ENCODE measurements at regions not wholly inside any gene's neighbourhood (a gene's known extent, or its start where the extent isn't known, plus 50 kb on each side); places are given as distances from the start of the nearest gene placed in this dataset.
"Not testable (repeated sequence)": the region's sequence is repeated elsewhere in the genome, so short reads cannot be mapped to it uniquely, and the experiment has no call there.

DNA sequence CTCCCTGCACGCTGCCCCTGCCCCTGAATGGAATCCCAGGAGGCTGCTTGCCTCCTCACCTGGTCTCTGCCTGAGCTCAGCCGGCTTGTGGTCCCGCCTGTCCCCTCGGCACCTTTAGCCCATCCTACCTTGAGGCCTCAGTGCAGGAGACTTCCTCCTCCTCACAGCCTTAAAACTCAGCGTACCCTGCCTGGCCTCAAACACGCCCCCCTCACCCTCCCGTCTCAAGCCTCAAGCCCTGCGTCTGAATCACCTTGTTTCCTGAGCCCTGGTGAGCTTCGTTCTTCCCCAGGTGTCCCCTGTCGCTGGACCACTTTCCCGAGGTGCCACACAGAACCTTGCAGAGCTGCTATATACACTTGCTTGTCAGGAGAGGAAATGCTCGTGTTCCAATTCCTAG, 110.2 kb upstream of the SPIN1 start:
- DNase-seq = no peak

DNA sequence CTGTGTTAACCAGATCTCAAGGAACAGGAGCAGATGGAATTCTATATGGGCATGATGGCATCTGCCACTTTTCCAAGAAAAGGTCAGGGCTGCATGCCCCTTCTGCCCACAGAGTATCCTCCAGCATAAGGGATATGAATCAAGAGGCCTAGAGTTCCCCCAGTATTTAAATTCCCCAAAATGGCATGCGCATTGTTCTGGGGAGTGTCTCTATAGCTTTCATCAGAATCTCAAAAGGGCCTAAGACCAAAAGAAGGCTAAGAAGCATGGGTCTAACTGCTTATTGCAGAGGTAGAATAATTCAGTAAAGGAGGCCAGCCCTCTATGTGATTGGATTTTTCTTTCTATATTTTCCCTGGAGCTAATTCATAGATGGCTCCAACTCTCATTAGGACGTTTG, 114.2 kb upstream of the SPIN1 start:
- no peak for DNase-seq

DNA sequence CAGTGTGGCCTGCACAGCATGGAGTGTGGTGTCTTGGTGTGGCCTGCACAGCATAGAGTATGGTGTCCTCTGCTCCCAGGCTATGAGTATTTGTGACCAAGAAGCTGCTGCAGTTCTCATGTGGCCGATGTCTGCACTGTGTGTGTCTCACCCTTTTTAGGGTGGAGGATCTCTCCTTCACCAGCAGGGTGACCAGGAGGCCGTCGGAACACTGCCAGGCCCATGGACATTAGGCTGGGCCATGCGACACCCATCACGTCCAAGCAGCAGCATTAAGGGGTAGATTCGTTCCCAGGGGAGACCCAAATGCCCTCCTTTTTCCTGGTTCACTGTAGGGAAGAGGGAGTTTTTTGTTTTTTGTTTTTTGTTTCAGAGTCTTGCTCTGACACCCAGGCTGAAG, 115.3 kb upstream of the SPIN1 start:
- DNase-seq = no peak

DNA sequence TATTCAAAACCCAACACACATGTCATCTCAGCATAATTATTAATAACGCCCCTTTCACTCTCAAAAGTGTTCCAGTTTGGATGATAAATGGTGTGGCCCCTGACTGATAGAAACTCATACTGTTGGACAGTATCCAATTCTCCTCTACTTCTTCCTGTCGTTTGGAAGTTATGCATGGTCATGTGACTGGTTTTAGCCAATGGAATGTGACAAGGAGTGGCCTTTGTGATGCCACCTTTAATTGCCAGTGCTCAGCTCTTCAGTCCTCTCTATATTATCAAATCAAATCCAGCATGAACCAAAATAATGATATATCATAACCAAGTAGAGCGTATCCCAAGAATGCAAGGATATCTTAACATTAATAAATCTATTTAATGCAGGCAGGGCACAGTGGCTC, 117.8 kb upstream of the SPIN1 start:
- no peak for DNase-seq

DNA sequence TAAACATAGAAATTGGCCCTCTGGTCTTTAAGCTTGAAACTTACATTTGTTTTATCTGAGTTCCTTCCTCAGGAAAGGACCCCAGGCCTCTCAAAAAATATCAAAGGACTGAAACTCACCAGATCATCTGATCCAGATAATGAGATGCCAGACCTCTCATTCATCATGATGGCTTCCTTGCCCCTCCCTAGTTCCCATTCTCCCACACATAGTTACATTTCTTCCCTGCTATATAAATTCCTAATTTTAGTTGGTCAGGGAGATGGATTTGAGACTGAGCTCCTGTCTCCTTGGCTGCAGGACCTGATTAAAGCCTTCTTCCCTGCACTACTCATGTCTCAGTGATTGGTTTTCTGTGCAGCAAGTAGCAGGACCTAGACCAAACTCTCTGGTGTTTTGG, 119.4 kb upstream of the SPIN1 start:
- no peak for DNase-seq

DNA sequence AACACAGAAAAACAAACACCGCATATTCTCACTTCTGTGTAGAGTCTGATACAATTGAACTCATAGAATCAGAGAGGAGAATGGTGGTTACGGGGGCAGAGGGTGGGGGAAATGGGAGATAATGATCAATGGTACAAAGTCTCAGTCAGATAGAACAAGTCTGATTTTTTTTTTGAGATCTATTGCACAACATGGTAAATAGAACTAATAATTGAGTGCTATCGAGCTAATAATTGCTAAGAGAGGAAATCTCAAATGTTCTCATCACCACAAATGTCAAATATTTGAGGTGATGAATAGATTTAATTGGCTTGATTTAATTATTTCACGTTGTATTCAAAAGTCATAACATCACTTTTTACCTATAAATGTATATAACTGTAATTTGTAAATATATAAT, 121.0 kb upstream of the SPIN1 start:
- DNase-seq = no peak

DNA sequence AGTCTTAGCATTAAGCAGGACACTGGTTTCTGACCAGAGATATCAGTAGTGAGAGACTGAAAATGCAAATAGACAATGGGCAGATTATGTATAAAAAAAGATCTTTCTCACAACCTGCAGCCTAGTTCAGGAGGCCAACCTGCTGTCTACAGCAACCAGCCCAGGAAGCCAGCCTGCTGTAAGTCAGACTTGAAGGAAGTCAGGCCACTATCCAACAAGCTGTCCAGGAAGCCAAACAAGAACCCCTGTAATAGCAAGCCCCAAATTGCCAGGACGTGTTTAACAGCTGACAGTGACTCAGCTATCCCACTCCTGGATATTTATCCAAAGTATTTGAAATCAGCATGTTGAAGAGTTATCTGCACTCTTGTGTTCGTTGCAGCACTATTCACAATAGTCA, 121.8 kb upstream of the SPIN1 start:
- no peak for DNase-seq

DNA sequence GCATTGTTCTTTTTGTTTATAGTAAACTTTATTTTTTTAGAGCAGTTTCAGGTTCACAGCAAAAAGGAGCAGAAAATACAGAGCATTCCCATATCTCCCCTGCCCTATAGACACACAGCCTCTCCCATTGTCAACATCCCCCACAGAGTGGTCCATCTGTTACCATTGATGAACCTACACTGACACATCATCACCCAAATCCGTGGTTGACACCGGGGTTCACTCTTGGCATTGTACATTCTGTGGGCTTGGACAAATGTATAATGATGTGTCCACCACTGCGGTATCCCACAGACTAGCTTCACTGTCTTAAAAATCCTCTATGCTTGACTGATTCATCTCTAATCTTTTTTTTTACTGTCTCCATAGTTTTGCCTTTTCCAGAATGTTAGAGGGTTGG, 120.7 kb upstream of the SPATA31C2 start:
- no peak for DNase-seq

DNA sequence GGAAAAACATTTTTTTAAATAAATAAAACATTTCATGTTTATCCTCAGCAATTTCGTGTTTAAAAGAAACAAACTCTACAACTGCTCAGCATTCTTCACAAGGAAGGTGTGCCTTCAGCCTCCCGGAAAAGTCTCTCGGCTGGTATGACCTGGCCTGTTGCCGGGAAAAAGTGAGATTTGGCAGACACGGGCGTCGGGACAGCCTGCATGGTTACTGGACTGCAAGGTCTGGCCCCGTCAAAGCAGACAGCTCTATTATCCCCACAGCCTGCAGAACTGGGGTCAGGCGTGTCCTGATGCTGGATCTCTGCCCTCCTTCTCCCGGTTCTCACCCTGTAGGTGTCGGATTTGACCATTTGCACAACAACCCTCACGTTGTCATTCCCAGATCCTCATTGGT, 120.3 kb upstream of the SPATA31C2 start:
- DNase-seq = no peak

DNA sequence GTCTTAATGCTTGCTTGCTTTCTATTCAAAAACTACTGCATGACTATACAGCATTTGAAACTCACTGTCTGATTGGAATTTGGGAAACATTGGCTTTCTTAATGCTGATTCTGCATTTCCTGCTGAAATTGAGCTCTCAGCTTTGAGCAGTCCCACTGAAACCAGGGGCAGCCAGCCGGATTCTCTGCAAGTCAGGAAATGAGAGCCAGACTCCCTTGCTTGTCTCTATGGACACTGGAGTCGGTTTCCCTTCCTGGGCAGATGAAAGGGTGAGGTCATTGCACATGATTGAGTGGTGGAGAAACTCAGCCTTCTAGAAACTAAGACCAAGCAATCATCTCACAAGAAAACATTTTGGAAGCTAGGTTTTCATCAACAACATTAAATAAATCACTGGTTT, 119.7 kb upstream of the SPATA31C2 start:
- no peak for DNase-seq

DNA sequence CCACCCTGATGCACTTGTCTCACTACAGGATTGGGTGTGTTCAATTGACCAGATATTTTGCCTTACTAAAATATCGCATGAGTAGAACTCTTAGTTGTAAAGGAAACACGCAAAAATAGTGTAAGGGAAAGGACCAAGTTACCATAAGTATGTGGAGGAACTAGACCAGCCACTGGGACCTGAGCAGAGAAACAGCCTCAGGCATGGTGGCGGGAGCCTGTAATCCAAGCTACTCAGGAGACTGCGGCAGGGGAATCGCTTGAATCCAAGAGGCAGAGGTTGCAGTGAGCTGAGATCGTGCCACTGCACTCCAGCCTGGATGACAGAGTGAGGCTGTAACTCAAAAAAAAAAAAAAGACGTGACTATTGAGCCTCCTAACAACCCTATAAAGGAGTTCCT, 117.9 kb upstream of the SPATA31C2 start:
- DNase-seq = no peak

DNA sequence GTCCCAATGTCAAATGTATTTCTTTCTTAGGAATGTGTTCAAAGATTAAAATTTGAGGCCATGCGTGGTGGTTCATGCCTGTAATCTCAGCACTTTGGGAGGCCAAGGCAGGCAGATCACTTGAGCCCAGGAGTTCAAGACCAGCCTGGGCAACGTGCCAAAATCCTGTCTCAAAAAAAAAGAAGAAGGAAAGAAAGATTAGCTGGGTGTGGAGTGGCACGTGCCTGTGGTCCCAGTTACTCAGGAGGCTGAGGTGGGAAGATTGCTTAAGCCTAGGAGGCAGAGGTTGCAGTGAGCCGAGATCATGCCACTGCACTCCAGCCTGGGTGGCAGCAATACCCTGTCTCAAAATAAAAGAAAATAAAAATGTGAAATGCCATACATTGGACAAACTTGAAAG, 117.5 kb upstream of the SPATA31C2 start:
- not testable (repeated sequence) for DNase-seq

DNA sequence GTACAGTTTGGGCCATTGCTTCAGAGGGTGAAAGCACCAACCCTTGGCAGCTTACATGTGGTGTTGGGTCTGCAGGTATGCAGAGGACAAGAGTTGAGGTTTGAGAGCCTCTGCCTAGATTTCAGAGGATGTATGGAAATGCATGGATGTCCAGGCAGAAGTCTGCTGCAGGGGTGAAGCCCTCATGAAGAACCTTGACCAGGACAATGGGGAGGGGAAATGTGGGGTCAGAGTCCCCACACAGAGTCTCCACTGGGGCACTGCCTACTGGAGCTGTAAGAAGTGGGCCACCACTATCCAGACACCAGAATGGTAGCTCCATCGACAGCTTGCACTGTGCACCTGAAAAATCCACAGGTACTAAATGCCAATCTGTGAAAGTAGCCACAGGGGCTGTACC, 113.6 kb upstream of the SPATA31C2 start:
- no peak for DNase-seq

DNA sequence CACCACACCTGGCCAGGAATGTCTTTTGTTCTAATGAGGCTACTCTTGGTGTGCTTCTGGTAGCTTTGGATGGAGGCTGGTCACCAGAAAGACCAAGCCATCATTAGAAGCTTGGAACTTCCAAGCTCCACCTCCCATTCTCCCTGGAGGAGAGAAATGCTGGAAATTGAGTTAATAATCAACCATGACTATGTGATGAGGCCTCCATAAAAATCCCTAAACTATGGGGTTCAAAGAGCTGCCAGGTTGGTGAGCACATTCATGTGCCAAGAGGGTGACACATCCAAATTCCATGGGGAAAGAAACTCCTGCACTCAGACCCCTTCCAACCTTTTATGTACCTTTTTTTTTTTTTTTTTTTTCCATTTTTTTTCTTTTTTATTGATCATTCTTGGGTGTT, 105.5 kb upstream of the SPATA31C2 start:
- DNase-seq = no peak

DNA sequence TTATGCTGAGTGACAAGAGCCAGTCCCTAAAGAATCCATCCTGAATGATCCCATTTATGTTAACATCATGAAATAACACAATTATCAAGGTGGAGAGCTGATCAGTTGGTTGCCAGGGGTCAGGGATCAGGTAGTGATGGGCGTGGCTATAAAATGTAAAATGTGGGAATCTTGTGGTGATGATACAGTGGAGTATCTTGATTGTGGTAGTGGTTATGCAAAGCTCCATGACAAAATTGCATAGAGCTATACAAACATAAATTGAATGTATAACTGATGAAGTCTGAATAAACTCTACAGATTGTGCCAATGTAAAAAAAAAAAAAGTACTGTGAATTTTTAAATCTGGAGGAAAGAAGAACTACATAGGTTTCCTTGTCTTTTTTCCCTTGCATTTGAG, 104.6 kb upstream of the SPATA31C2 start:
- DNase-seq = no peak

DNA sequence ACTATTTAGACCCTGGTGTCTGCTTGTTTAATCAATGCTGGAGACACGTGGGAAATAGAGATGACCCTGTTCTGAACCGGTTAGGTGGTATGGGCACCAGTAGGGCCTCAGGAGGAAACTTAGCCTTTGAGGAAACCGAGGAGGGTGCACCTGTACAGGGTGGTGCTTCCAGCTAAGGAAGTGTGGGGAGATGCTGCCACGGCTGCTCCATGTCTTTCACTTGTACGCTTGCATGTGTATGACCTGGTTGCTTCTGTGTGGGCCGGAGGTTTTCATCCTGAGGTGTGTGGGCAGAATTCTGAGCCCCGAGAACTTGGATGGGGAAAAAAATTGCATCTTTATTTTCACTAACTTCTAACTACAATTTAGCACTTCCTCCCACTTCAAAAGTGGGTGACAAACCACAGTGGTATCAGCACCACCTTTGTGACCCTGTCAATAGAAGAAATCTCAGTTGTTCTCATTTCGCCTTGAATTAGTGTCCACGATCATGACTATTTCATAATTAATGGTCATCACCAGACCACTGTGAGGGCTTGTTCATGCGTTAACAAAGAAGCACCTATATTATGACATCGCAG, 99.8 kb upstream of the SPATA31C2 start:
- DNase-seq = no peak

DNA sequence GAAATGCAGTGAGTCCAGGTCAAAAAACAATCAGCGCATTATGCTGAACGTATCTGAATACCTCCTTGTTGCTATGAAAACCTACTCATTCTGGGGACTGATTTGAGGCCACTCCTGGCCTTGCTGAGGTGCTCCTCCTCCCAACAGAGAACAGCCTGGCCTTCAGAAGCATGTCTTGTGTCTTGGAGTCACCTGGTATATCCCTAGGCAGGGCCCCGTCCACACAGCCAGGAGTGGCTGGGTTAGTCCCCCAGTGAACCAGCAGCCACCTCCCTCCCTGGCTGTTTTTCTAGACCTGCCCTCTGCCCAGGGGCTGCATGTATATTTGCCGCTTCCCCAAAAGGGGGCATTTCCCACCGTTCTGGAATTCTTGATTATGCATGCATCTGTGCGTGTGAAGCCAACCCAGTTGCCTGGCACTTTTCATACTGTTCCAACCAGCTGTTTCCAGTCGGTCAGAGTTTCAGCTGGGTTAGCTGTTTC, 99.2 kb upstream of the SPATA31C2 start:
- DNase-seq = no peak

DNA sequence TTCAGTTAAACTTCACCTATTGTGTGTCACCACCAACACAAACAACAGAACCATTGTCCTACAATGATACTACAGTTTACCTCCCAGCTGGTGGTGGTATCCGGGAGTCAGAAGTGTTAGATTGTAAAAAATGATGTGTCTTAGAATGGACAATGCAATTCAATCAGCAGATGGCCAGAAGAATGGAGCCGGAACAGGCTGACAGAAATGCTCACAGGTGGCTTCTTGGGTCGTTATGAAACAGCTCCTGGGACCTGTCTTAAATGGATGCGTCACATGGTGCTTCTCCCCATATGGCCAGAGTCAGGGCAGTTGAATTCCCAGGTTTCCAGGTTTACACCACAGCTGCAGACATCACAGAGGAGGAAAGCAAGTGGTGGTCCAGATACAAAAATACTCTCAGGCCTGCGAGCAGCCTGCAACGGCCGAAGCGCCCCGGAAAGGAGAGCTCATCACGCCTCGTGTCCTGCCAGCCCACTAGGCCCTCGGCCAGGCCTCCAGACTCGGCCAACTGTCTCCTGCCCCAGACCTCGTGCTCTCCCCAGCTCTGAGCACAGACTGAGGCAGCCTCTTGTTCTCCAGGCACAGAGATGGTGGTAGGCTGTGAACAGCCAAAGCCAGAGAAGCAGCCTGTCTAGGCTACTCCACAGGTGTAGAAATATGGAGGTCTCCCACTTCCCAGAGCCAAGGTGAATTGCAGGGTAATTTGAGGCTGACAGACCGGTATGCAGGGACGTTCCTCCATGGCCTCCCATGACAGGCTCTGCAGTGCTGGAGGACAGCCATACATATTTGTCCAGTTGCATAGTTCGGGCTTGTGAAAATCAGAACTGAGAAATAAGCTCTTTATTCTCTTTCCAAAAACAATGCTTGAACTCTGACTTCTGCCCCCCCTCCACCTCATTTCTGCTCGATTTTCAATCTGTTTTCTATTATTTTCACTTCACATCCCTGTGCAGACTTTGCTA, 98.5 kb upstream of the SPATA31C2 start:
- DNase-seq = no peak

DNA sequence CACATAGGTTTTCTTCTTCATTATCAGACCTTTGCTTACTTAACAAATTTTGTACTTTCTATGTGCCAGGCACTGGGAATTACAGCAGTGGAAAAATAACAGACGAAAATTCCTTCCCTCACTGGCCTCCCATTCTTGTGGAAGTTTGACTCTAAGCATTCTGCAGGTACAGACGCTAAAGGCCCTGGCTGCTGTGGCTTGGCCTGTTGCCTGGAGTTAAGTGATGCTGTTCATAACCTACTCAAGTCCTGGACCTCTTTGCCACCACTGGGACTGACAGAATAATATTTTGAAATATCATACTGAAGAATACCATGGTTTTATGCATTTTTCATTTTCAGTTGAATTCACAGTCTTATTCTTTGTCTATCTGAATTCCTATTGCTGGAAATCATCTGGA, 97.3 kb upstream of the SPATA31C2 start:
- DNase-seq = no peak

DNA sequence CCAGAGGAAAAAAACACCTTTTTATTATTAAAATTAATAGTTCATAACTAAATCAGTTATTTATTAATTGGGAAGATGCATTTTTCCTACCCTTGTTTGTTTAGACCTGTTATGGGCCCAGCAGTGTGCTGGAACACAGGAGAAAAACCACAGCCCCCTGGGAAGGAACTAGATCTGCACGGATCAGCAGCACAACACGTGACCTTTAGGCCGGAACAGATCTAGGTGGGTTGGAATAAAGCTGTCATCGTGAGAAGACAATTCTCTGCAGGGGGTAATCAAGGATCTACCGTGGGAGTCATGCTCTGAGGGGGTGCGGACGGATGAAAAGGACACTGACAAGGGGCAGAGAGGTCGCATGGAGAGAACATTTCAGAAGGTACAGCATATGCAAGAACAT, 95.8 kb upstream of the SPATA31C2 start:
- no peak for DNase-seq

DNA sequence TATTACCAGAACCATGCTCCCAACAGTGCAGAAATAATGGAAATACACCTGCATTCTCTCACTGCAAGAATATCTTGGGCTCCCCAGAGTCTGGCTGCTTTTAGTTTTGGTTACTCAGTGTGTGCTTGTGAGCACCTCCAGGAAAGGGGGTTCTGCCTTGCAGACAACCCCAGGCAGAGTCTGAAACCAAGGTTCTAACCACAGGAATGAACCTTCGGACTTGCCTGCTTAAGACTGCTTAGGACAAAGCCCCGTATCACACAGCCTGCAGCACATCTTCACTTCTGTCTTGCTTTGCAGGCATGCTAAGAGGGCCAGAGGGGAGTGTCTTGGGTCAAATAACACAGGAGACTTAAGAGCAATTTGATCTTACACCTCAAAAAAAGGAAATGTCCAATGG, 94.8 kb upstream of the SPATA31C2 start:
- DNase-seq = no peak

DNA sequence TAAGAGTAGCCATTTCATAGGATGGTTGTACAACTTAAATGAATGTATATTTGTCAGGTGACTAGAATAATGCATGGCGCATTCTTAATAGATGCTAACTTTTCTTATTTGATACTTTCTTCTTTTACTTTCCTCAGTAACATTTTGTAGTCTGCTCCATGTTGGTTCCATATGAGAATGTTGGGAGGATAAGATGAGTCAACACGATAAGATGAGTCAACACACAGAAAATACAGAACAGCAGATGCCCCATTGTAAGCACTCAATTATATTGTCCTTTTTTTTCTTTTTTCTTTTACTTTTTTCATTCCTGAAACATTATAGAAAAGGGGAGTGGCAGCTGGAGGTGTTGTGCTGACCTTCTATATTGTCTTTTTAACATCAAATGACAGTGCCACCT, 92.3 kb upstream of the SPATA31C2 start:
- DNase-seq = no peak

DNA sequence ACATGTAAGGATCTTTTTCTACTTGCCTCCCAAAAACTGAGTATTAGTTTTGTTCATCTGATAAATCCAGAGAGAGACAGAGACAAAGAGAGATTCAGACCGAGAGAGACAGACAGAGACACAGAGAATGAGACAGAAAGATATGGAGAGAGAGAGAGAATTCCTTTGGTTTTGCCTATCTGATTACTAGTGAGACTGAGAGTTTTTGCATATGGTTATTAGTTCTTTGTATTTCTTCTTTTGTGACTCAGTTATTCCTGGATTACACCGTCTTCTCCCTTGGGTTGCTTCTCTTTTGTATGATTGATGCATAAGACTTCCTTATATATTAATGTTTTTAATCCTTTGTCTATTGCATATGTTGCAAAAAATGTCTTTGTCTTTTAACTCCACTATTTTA, 91.2 kb upstream of the SPATA31C2 start:
- no peak for DNase-seq

DNA sequence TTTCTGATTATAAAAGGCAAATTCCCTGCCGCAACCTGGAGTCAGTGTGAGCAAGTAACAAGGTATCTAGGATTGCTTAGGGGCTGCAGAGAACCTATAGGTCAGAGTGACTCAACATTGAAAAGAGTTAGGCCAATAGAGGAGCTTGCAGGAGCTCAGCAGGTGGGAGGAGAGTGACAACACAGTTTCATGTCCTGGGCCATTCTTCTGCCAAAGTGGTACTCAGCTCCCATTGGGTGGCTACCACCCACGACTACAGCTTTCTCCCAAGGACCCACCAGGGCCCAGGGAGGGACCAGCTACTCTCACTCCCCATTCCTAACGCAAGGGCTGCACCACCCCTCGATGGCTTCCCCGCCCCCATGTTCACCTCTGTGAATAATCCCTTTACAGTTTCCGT, 86.7 kb upstream of the SPATA31C2 start:
- no peak for DNase-seq

DNA sequence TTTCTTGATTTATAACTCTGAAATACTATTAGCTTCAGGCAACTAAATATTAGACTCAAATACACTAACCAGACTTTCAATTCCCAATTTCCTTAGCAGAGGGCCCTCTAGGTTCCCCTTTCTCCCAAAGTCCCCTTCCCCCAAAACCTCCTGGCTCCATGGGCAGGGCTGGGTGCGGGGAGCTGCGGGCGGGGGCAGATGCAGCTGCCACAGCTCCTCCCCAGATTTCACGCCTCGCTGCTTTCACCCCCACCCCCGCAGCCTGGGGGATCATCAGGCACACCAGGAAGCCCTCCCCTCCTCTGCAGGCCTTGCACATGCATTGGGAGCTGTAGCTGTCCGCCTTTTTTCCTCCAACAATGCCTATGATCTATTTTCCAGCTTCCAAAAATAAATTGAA, 82.8 kb upstream of the SPATA31C2 start:
- no peak for DNase-seq
